Cardiac fibroblast (primary cell): ENCODE measurements at regions not wholly inside any gene's neighbourhood (a gene's known extent, or its start where the extent isn't known, plus 50 kb on each side); places are given as distances from the start of the nearest gene placed in this dataset.
"Not testable (repeated sequence)": the region's sequence is repeated elsewhere in the genome, so short reads cannot be mapped to it uniquely, and the experiment has no call there.

Experiments used
- DNase-seq, 2 donors: peaks; one replicate each; pipeline versions ENCODE4 v3.0.0 to v3.0.0-alpha.2; 2010; ENCODE audit warnings: low read depth in 2 of 2
- H3K4me3 ChIP-seq, 2 donors: replicated peaks in 1 of 2; 1 replicate in 1 of 2; 2 replicates in 1 of 2; pipeline ENCODE4 v1.5.1; 2011; ENCODE audit warnings: low read depth in 2 of 2, low read length in 2 of 2, mild to moderate bottlenecking in 2 of 2, moderate library complexity in 1 of 2
- TF ChIP-seq, protein P1 (sequence below): IDR thresholded peaks from one replicate; pipeline ENCODE4 v1.5.1; 2011; ENCODE audit warnings: low read depth, mild to moderate bottlenecking, low read length, inconsistent platforms

DNA sequence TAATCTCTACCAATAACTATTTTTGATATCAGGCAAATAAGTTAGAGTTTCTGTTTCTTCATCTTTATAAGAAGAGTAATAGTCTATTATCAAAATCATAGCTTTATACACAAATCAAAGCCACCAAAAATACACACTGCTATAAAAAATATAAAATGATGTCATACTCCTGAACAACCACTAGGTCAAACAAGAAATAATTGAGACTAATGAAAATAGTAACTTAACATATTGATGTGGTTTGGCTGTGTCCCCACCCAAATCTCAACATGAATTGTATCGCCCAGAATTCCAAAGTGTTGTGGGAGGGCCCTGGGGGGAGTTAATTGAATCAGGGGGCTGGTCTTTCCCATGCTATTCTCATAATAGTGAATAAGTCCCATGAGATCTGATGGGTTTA is 2277.5 kb downstream of the ARAP2 start:
- no peak for DNase-seq
- TF ChIP-seq, protein P1, sequence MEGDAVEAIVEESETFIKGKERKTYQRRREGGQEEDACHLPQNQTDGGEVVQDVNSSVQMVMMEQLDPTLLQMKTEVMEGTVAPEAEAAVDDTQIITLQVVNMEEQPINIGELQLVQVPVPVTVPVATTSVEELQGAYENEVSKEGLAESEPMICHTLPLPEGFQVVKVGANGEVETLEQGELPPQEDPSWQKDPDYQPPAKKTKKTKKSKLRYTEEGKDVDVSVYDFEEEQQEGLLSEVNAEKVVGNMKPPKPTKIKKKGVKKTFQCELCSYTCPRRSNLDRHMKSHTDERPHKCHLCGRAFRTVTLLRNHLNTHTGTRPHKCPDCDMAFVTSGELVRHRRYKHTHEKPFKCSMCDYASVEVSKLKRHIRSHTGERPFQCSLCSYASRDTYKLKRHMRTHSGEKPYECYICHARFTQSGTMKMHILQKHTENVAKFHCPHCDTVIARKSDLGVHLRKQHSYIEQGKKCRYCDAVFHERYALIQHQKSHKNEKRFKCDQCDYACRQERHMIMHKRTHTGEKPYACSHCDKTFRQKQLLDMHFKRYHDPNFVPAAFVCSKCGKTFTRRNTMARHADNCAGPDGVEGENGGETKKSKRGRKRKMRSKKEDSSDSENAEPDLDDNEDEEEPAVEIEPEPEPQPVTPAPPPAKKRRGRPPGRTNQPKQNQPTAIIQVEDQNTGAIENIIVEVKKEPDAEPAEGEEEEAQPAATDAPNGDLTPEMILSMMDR = peak; percentile 13
- H3K4me3 ChIP-seq = no peak overlapping the region

DNA sequence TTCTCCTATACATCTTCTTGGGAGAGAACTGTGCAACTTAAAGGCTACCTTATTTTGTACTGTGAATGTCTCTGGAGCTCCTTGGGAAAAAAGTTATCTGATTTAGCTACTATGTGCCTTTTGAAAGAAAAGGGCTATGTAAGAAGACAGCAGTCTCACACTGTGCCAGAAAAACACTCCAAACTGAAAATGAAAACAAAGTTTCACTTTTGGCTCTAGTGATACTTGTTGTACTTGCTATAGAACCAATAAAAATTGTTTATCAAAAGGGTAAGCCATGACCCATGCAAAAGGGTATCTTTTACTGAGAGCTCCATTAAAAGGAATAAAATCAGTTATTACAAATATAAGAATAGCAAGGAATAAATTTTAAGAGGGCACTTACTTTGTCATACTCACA is 2270.0 kb downstream of the ARAP2 start:
- no peak overlapping the region for H3K4me3 ChIP-seq
- peak in 1 of 2 donors; percentile 3 for DNase-seq
- TF ChIP-seq, protein P1 = no peak

DNA sequence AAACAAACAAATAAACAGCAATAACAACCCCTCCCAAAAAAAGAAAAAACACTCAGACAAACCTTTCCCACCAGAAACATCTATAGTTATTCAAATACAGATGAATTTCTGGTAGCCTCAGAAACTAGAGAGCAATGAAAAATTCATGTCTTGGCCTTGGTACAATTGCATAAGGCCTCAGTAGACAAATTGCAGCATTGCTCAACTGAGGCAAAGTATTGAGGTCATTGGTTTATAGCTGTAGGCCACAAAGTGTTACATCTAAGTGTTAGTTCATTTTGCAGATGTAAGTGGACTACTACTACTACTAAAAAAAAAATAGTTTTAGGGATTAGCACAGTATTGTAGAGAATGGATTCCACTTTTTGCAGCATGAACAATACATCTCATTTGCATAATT is 2268.3 kb downstream of the ARAP2 start:
- DNase-seq = no peak
- TF ChIP-seq, protein P1 = no peak
- no peak overlapping the region for H3K4me3 ChIP-seq

DNA sequence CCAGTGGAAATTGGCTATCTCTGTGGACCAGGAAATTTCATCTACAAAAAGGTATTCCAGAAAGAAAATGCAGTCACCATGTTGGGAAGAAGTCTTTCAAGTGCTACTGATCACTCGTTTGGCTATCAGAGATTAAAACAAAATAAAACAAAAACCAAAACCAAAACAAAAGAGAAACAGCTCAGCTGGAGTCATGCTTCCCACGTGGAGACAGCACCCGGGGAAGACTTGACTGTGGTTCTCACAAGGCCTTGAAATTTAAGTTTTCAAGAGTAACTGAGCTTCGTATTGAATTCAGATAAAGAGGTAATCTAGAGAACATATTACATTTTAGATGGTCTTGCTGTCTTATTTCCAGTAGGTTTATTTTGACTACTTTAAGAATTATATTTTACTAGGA is 2264.5 kb downstream of the ARAP2 start:
- DNase-seq, H3K4me3 ChIP-seq: not testable (repeated sequence)

DNA sequence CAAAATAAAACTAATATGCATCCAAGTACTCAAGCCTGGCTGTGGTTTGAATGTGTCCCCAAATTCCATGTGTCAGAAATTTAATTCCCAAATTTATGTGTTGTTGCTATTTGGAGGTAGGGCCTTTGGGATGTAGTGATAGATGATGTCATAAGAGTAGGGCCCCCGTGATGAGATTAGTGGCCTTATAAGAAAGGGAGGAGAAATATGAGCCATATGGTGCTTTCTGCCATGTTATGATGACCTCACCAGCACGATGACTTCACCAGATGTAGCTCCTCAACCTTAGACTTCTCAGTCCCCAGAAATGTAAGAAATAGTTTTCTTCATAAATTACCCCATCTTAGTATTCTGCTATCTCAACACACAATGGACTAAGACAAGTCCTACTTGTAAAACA is 2264.0 kb downstream of the ARAP2 start:
- no peak overlapping the region for H3K4me3 ChIP-seq
- no peak for DNase-seq
- TF ChIP-seq, protein P1 = no peak

DNA sequence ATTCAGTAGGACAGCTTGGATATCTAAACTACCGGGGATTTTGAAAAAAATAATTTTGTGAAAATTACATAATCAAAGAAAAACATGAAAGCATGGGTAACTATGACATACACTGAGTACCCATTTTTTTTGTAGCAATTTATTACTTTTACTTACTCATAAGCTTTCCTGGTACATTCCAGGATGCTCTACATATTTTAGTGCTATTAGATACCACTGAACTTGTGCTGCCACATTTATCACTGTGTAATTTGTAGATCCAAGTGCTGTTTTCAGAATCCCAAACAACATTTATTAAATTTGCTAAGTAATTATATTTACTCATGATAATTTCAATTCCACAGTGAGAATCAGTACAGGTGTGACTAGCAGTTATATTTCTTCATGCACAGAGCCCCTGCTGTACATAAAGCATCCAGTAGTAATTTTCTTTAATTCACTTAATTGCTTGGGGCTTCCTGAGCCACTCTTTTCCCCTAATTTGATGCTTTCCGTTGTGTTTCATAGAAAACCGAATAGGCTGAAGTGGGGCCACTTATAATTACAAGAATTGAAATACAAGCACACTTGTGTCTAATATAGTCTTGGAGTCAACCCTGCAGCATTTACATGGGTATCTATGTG is 2254.4 kb downstream of the ARAP2 start:
- no peak for DNase-seq
- TF ChIP-seq, protein P1 = no peak
- no peak overlapping the region for H3K4me3 ChIP-seq

DNA sequence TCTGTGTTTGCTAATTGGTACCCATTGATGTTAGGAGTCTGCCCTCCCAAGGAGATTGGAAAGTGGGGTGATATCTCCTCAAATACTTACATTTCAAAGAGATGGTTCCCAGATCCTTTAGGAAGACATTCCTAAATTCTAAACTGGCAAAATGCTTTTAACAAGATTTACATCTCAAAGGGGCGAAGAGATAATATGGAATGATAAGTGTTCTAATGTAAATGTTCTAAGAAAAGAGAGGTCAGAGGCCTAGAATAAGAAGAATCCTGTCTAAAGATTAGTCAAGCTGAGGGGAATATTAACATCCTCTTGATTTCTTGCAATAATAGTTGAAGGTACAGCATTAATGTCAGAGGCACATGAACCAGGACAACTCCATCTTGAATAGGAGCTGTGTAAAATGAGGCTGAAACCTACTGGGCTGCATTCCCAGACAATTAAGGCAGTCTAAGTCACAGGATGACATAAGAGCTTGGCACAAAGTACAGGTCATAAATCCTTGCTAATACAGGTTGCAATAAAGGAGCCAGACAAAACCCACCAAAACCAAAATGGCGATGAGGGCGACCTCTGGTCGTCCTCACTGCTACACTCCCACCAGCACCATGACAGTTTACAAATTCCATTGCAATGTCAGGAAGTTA is 2248.1 kb downstream of the ARAP2 start:
- TF ChIP-seq, protein P1 = no peak
- no peak overlapping the region for H3K4me3 ChIP-seq
- DNase-seq = no peak
